H1 (cell line): ENCODE measurements at regions not wholly inside any gene's neighbourhood (a gene's known extent, or its start where the extent isn't known, plus 50 kb on each side); places are given as distances from the start of the nearest gene placed in this dataset.

Experiments
- CEBPB ChIP-seq: IDR thresholded peaks from 2 replicates; pipeline ENCODE4 v1.6.1; 2012; ENCODE audit warnings: low read depth, low read length
- CHD7 ChIP-seq: fragments of 300-600 bp; sonication (generic); IDR thresholded peaks from 2 replicates; pipeline ENCODE4 v1.7.1; 2012; ENCODE audit warnings: low read length, moderate library complexity, mild to moderate bottlenecking, inconsistent platforms; ENCODE audit not compliant: insufficient replicate concordance
- FOSL1 ChIP-seq: IDR thresholded peaks from 2 replicates; pipeline ENCODE4 v1.6.1; 2011; ENCODE audit warnings: mild to moderate bottlenecking, low read depth, low read length, moderate library complexity; ENCODE audit not compliant: insufficient read depth
- HDAC2 ChIP-seq, 2 experiments: fragments of 300-600 bp in 1 of 2; sonication (generic) in 1 of 2; IDR thresholded peaks; 2 replicates each; pipeline ENCODE4 v1.6.1; 2011 to 2012; ENCODE audit warnings: low read depth in 2 of 2, low read length in 2 of 2, mild to moderate bottlenecking in 2 of 2, moderate library complexity in 2 of 2, borderline replicate concordance in 1 of 2, inconsistent platforms in 1 of 2
- KDM1A ChIP-seq: fragments of 200-600, 300-600 bp; sonication (generic); IDR thresholded peaks from 2 replicates; pipeline ENCODE4 v1.7.1; 2016; ENCODE audit warnings: mild to moderate bottlenecking, low read length, borderline replicate concordance
- KDM4A ChIP-seq: IDR thresholded peaks from one replicate; pipeline ENCODE4 v1.7.1; 2012; ENCODE audit warnings: low read depth, mild to moderate bottlenecking, moderate library complexity, low read length, inconsistent platforms; ENCODE audit not compliant: severe bottlenecking
- RAD21 ChIP-seq, 2 experiments: IDR thresholded peaks in 1 of 2; conservative IDR thresholded peaks in 1 of 2; 2 replicates each; pipeline ENCODE4 v1.6.1; 2011; ENCODE audit warnings: low read depth in 2 of 2, low read length in 2 of 2, improper control_type of control experiment in 1 of 2, inconsistent platforms in 1 of 2, mild to moderate bottlenecking in 1 of 2, moderate library complexity in 1 of 2
- RXRA ChIP-seq: IDR thresholded peaks from 2 replicates; pipeline ENCODE4 v1.6.1; 2011; ENCODE audit warnings: low read depth, mild to moderate bottlenecking, low read length, moderate library complexity; ENCODE audit not compliant: insufficient read depth
- SIRT6 ChIP-seq: IDR thresholded peaks from one replicate; pipeline ENCODE4 v1.7.1; 2012; ENCODE audit warnings: low read length, inconsistent platforms

- TF ChIP-seq CHD7, result no peak
- TF ChIP-seq RXRA, result no peak
- no peak for TF ChIP-seq FOSL1
- no peak for TF ChIP-seq KDM1A
- TF ChIP-seq HDAC2 (IDR thresholded peaks at IDR 0.05; ENCODE audit: borderline replicate concordance in 1 of 2, low read depth in 2 of 2, low read length in 2 of 2), result no peak
- TF ChIP-seq RAD21 (IDR thresholded peaks at IDR 0.05 in 1 of 2, conservative IDR thresholded peaks at IDR 0.05 in 1 of 2; ENCODE audit: low read depth in 2 of 2, low read length in 2 of 2), result peak; percentile 54 to 63
- no peak for TF ChIP-seq KDM4A
- no peak for TF ChIP-seq SIRT6
- TF ChIP-seq CEBPB, result no peak
Measured at GRCh38 chr3:35291471-35292236, 347.7 kb upstream of the ARPP21 start (continued).
